SK-N-SH treated with all-trans-retinoic acid at 6 μM for 48 hours (cell line): ENCODE measurements at regions not wholly inside any gene's neighbourhood (a gene's known extent, or its start where the extent isn't known, plus 50 kb on each side); places are given as distances from the start of the nearest gene placed in this dataset.

Experiments used
- ARNTL ChIP-seq: fragments of 450-650 bp; formaldehyde crosslinking; IDR thresholded peaks from 2 replicates; pipeline ENCODE4 v1.5.0; 2020; ENCODE audit warnings: low read depth, mild to moderate bottlenecking, moderate library complexity, borderline replicate concordance
- BACH2 ChIP-seq: fragments of 250-450 bp; sonication (Bioruptor Pico); IDR thresholded peaks from 2 replicates; pipeline ENCODE4 v1.9.0; 2021; ENCODE audit warnings: mild to moderate bottlenecking, borderline replicate concordance
- CREB5 ChIP-seq: fragments of 250-450 bp; sonication (Bioruptor Pico); IDR thresholded peaks from 2 replicates; pipeline ENCODE4 v1.5.1; 2020; ENCODE audit warnings: low read depth, mild to moderate bottlenecking, moderate library complexity
- ESRRG ChIP-seq: fragments of 250-450 bp; sonication (Bioruptor Pico); IDR thresholded peaks from 2 replicates; pipeline ENCODE4 v1.6.1; 2021; ENCODE audit warnings: mild to moderate bottlenecking
- PATZ1 ChIP-seq: fragments of 250-450 bp; sonication (Bioruptor Pico); IDR thresholded peaks from 2 replicates; pipeline ENCODE4 v1.8.0; 2020; ENCODE audit warnings: mild to moderate bottlenecking, moderate library complexity, borderline replicate concordance
- SNAI2 ChIP-seq: fragments of 250-450 bp; sonication (Bioruptor Pico); IDR thresholded peaks from 2 replicates; pipeline ENCODE4 v1.5.0; 2020; ENCODE audit warnings: mild to moderate bottlenecking, moderate library complexity
- TCF4 ChIP-seq: fragments of 250-450 bp; sonication (Bioruptor Pico); IDR thresholded peaks from 2 replicates; pipeline ENCODE4 v1.8.0; 2021; ENCODE audit warnings: mild to moderate bottlenecking, moderate library complexity, borderline replicate concordance
- TOX ChIP-seq: fragments of 250-450 bp; sonication (Bioruptor Pico); IDR thresholded peaks from 2 replicates; pipeline ENCODE4 v1.8.0; 2021; ENCODE audit warnings: mild to moderate bottlenecking, moderate library complexity, borderline replicate concordance
- ZC3H10 ChIP-seq: fragments of 250-450 bp; sonication (Bioruptor Pico); IDR thresholded peaks from 2 replicates; pipeline ENCODE4 v1.5.1; 2021; ENCODE audit warnings: mild to moderate bottlenecking, moderate library complexity
- ZFP30 ChIP-seq: fragments of 450-650 bp; formaldehyde crosslinking; IDR thresholded peaks from 2 replicates; pipeline ENCODE4 v1.5.0; 2022; ENCODE audit warnings: mild to moderate bottlenecking, moderate library complexity
- ZNF8 ChIP-seq: fragments of 450-650 bp; formaldehyde crosslinking; IDR thresholded peaks from 2 replicates; pipeline ENCODE4 v1.5.0; 2020; ENCODE audit warnings: mild to moderate bottlenecking, moderate library complexity

GRCh38 chr21:36540700-36541099 is 60.8 kb upstream of the CLDN14 start:
- TF ChIP-seq SNAI2 (no peak), ZC3H10 (CRISPR knock-in tag) (no peak), ZFP30 (CRISPR knock-in tag) (no peak), CREB5 (CRISPR knock-in tag) (no peak), BACH2 (no peak), TCF4 (CRISPR knock-in tag) (no peak), ZNF8 (no peak), PATZ1 (CRISPR knock-in tag) (no peak), ESRRG (CRISPR knock-in tag) (no peak), TOX (CRISPR knock-in tag) (no peak), ARNTL (CRISPR knock-in tag) (no peak)
